ENCODE measurements at regions not wholly inside any gene's neighbourhood (a gene's known extent, or its start where the extent isn't known, plus 50 kb on each side); places are given as distances from the start of the nearest gene placed in this dataset.

GRCh38 chr15:79230766-79231165 lies 51.8 kb upstream of the ANKRD34C start:
- TF ChIP-seq CTCF (IDR thresholded peaks at IDR 0.05) (no peak), POLR2A (IDR thresholded peaks at IDR 0.05; ENCODE audit: low read depth) (no peak)

Data from esophagus muscularis mucosa (tissue), 3 donors.